PFSK-1 (cell line): ENCODE measurements at regions not wholly inside any gene's neighbourhood (a gene's known extent, or its start where the extent isn't known, plus 50 kb on each side); places are given as distances from the start of the nearest gene placed in this dataset.

ENCODE experiments used
- FOXP2 ChIP-seq: optimal IDR thresholded peaks from 2 replicates; pipeline ENCODE3; 2011; ENCODE audit warnings: borderline replicate concordance, control low read depth, inconsistent platforms; ENCODE audit not compliant: insufficient read depth; ENCODE audit errors: extremely low read length, extremely low read depth
- POLR2AphosphoS5 ChIP-seq: IDR thresholded peaks from 2 replicates; pipeline ENCODE4 v1.6.1; 2012; ENCODE audit warnings: low read depth, mild to moderate bottlenecking, control low read depth, low read length, moderate library complexity
- REST ChIP-seq, 2 experiments: IDR thresholded peaks; 2 replicates each; pipeline versions ENCODE4 v1.6.1 to v1.8.0; 2011 to 2012; ENCODE audit warnings: low read depth in 2 of 2, low read length in 2 of 2, control low read depth in 1 of 2, inconsistent platforms in 1 of 2, mild to moderate bottlenecking in 1 of 2, moderate library complexity in 1 of 2; ENCODE audit not compliant: insufficient read depth in 1 of 2
- SIN3A ChIP-seq: IDR thresholded peaks from 2 replicates; pipeline ENCODE4 v1.6.1; 2012; ENCODE audit warnings: mild to moderate bottlenecking, low read length, moderate library complexity, borderline replicate concordance; ENCODE audit not compliant: insufficient read depth
- TAF1 ChIP-seq: IDR thresholded peaks from 2 replicates; pipeline ENCODE4 v1.6.1; 2012; ENCODE audit warnings: low read length, control low read depth, borderline replicate concordance; ENCODE audit not compliant: insufficient read depth

GRCh38 chr7:126052229-126052628 is 1122.6 kb upstream of the POT1 start:
- TF ChIP-seq SIN3A: no peak
- TF ChIP-seq POLR2AphosphoS5: no peak
- TF ChIP-seq REST (IDR thresholded peaks at IDR 0.05; ENCODE audit: insufficient read depth in 1 of 2, low read depth in 2 of 2, low read length in 2 of 2): no peak
- no peak for TF ChIP-seq TAF1
- TF ChIP-seq FOXP2: no peak

- TF ChIP-seq POLR2AphosphoS5 (no peak), TAF1 (no peak), FOXP2 (no peak), REST (IDR thresholded peaks at IDR 0.05; ENCODE audit: insufficient read depth in 1 of 2, low read depth in 2 of 2, low read length in 2 of 2) (no peak), SIN3A (no peak)
These were observed 1115.0 kb upstream of the POT1 start for GRCh38 chr7:126044662-126045061.

GRCh38 chr7:126041472-126041871 is 1111.8 kb upstream of the POT1 start:
- TF ChIP-seq SIN3A (no peak), REST (IDR thresholded peaks at IDR 0.05; ENCODE audit: insufficient read depth in 1 of 2, low read depth in 2 of 2, low read length in 2 of 2) (no peak)

GRCh38 chr7:126040114-126041045 is 1110.8 kb upstream of the POT1 start:
- no peak for TF ChIP-seq REST (IDR thresholded peaks at IDR 0.05; ENCODE audit: insufficient read depth in 1 of 2, low read depth in 2 of 2, low read length in 2 of 2)
- no peak for TF ChIP-seq FOXP2

GRCh38 chr7:126026421-126027088 is 1096.9 kb upstream of the POT1 start:
- TF ChIP-seq SIN3A (no peak), REST (IDR thresholded peaks at IDR 0.05; ENCODE audit: insufficient read depth in 1 of 2, low read depth in 2 of 2, low read length in 2 of 2) (no peak), TAF1 (no peak), POLR2AphosphoS5 (no peak), FOXP2 (no peak)
